GM21390 (cell line): ENCODE measurements at regions not wholly inside any gene's neighbourhood (a gene's known extent, or its start where the extent isn't known, plus 50 kb on each side); places are given as distances from the start of the nearest gene placed in this dataset.

Experiments
- ATAC-seq: cut with Tn5 transposase; IDR thresholded peaks from one replicate; pipeline ENCODE4 v1.9.1; 2021; ENCODE audit not compliant: unreplicated experiment

DNA sequence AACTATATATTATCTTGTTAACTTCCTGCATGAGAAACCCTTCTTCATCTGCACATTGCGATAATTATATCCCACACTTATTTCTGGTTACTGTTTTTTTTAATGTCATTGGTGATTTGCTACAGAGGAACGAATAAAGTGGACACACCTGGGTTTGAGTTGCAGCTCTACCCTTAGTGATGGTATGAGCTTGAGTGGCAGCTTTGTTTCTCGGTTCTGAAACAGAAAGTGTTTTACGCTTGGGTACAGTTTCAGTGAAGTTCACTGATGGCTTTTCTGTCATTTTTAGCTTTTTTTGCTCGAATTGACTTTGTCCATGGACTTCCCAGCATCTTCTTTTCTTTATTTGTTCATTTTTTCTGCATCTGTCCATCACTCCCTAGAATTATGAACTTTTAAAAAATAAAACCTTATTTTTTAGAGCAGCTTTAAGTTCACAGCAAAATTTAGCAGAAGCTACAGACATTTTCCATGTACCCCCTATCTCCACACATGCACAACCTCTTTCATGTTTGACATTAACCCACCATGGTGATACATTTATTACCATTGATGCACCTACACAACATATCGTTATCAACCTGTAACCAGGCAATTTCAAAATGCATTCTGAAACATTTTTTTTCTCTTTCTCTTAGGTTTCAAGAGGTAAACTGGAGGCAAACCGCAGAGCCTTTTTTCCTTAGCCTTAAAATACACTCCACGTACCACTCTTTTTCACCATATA, 1041.6 kb upstream of the PRKX start:
- ATAC-seq = peak; percentile 97

DNA sequence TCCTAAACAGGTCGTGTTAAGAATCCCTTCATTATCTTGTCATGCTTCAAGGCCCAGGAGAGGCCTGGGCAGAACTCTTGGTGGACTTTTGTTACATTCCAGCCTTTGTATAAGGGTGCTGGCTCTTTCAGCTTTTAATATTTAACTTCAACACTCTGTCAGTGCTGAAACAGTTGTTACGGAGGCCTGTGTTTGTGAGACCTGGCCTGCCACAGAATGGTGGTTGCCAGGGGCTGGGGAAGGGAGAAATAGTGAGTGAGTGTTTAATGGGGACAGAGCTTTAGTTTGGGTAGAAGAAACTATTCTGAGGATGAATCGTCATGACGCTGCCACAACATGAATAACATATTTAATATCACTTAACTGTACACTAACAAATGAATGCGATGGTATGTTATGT, 1027.6 kb upstream of the PRKX start:
- no peak for ATAC-seq

- ATAC-seq = no peak
Observed at GRCh38 chrX:4735299-4735698, 1021.9 kb upstream of the PRKX start.

DNA sequence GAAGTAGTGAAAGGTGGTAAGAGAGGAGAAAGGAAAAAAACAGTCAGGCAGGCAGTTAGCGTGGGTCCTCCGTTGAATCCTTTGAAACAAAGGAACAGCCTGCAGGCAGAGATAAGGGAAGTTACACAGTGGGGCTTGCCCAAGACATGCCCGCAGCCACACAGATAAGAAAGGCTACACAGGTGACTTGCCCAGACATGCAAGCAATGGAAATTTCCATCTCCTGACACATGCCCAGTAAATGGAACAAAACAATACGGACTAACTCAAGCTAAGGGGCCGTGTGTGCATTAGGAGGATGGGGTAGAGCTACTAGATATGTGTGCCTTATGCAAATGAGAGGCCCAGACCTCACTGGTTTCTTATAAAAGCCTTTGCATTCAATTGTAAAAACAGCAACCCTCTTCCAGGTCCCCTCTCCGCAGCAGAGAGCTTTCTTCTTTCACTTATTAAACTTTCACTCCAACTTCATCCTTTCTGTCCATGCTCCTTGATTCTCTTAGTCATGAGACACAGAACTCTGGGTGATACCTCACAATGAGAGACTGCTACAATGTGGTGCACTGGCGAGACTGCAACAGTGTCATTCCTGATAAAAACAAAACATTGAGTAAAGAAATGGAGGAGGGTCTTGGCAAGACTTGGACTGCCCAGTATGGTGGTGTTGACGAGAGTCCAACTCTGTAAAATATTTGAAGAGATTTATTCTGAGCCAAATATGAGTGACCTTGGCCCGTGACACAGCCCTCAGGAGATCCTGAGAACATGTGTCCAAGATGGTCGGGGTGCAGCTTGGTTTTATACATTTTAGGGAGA, 997.4 kb upstream of the PRKX start:
- ATAC-seq = peak; percentile 91

DNA sequence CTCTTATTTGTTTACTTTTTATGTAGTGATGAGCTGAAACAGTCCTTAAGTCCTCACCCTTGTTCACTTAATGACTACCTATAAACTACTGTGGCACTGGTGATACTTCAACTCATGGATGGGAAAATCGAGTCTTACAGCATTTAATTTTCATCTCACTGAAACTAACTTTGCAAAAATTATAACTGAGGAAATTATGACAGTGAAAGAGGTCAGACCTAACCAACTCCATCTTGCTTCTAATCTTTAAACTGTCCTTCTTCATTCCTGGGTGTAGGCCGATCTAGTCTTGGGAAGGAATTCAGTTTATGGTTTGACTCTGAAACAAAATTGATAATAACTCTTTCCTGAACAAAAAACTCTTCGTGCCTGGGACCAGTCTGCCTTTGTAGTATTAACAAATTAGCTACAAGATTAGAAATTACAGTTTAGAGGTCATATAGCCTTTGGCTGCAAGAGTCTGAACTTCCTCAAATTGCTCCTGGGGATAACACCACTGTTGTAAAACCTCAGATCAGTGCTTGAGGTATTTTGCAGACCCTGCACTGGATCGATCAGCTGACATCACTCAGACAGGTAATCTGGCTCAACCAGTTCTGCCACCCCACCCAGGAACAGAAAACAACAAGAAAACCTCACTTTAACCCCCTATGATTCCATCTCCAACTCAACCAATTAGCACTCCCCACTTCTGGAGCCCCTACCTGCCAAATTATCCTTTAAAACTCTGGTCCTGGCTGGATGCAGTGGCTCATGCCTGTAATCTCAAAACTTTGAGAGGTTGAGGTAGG, 995.7 kb upstream of the PRKX start:
- ATAC-seq = no peak

- no peak for ATAC-seq
Observed at GRCh38 chrX:4706961-4707360, 993.5 kb upstream of the PRKX start.

- no peak for ATAC-seq
Observed at GRCh38 chrX:4690521-4690920, 977.1 kb upstream of the PRKX start.

DNA sequence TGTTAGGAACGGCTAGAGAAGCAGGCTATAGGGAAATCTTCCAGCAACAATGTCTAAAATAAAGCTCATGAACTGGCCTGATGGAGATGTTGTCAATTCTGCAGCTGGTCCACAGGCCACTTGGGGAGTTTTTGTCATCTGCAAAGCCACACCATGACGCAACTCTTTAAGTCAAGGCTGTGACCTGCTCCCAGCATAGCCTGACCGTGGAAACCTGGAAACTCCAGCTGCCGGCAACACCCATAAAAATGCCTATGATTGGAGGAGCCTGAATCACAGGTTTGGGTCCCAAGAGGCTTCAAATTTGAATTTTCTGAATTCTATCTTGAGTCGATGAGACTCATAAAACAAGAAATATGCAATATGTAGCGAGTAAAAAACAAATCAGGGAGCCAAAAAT, 969.2 kb upstream of the PRKX start:
- ATAC-seq = no peak

GRCh38 chrX:4675686-4676300, 962.3 kb upstream of the PRKX start:
- no peak for ATAC-seq

GRCh38 chrX:4674028-4674782, 960.8 kb upstream of the PRKX start:
- no peak for ATAC-seq

DNA sequence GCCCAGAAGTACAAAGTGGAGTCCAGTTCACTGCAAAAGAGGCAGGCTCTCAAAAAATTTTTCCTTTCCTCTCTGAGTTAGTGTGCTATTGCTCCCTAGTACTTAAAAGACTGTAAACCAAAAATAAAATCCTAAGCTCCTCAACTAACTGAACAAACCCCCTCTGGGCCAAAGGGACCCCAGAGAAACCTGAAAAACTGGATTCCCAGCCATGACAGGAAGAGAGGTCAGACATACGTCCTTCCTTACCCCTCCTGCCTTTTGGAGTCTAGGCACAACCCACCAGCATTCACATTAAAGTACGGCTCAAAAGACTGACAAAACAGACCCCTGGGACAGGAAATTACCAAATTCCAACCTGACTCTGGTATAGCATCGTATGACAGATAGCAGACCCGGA, 957.9 kb upstream of the PRKX start:
- ATAC-seq = no peak

DNA sequence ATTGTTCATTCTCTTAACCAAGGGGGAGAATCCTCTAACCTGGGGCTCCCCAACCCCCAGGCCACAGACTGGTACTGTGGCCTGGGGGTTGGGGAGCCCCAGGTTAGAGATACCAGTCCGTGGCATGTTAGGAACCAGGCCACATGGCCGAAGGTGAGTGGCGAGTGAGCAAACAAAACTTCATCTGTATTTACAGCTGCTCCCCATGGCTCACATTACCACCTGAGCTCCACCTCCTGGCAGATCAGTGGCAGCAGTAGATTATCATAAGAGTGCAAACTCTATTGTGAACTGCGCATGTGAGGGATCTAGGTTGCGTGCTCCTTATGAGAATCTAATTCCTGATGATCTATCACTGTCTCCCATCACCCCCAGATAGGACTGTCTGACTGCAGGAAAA, 957.2 kb upstream of the PRKX start:
- no peak for ATAC-seq

- no peak for ATAC-seq
Observed at GRCh38 chrX:4668802-4669536, 955.5 kb upstream of the PRKX start.

DNA sequence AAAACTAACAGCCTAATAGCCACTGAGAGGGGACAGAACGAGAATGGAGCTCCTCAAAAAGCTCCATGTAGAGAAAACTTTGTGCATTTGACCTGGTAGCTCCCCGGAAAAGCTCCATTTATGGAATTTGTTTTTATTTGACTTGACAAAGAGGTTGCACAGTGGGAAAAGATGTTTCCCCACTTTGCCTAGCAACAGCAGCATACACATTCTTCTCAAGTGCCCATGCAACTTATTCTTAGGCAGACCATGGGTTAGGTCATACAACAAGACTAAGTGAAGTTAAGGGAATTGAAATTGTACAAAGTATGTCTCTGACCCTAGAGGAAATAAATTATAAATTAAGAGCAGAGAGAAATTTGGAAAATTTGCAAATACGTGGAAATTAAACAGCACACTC, 949.6 kb upstream of the PRKX start:
- no peak for ATAC-seq

GRCh38 chrX:4661771-4662170, 948.3 kb upstream of the PRKX start:
- no peak for ATAC-seq

DNA sequence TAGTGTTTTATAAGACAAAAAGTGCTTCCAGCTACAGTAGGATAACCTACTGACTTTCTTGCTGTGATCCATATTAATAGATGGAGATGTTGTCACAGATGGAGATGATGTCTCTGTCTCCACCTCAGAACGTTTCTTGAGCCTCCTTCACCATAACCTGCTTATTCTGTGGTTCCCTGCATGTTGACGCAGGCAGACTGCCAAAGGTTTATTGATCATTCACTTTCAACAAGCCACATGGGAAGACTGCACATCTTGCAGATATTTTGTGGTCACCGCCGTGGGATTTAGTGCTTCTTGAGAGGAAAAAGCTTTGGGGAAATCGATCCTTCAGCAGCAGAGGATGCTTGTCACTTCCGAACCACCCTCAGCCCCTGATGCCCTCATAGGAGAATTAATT, 943.0 kb upstream of the PRKX start:
- ATAC-seq = no peak

DNA sequence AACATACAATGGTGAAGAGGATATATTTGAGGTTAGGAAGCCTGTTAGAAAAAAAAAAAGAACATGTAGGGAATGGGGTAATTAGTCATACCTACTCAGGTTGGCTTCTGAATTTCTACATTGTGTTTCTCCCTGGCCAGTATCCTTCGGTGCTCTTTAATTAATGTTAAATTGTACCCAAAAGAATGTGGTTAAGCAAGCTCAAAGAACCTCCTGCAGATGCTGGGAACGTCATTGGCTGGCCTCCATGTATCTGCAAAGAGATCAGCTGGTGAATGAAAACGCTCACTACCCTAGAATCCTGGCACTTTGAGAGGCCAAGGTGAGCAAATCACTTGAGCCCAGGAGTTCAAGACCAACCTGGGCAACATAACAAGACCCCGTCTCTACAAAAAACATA, 942.3 kb upstream of the PRKX start:
- ATAC-seq = no peak

GRCh38 chrX:4642114-4642513, 928.7 kb upstream of the PRKX start:
- ATAC-seq = no peak

DNA sequence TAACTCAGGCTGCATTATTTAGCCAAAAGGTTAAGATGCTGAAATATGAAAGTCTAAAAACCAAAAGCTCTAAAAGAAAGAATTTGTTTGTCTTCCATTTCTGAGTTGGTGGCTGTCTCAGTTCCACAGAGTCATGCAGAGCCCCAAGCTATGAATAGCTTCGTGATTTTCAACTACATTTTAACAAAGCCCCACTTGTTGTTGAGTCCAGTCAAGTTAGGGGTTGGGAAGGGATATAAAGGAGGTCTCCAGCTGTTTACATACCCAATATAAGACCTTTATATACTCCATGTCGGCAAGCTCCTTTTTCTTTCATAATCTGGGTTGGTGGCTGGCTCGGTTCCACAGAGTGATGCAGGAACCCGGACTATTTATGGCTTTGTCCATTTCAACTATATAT, 924.6 kb upstream of the PRKX start:
- ATAC-seq = no peak

DNA sequence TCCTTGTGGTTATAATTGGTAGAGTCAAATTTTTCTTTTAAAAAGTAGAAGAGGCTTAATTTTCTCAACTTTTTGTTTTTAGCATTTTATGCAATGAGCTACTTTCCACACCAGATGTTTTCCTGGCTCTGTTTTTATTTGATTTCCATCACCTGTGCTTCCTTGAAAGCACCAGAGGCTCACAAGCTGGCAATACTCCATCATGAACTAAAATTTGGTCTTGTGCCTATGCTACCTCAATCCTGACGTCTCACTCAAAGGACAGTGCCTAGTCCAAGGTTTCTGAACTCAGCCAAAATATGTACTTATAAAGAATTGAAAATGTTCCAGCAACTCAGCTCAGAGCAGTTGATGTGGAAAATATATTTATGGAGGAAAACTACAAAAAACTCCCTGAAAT, 914.0 kb upstream of the PRKX start:
- no peak for ATAC-seq
